GM23338 (cell line): ENCODE measurements at regions not wholly inside any gene's neighbourhood (a gene's known extent, or its start where the extent isn't known, plus 50 kb on each side); places are given as distances from the start of the nearest gene placed in this dataset.
A peak's percentile ranks its signal among the peaks of the same experiment; 100 is the strongest.

Source experiments
- ATAC-seq: fragments of 200-7000 bp; cut with Tn5 transposase; 3 replicates; pipeline ENCODE4 v1.9.1; 2020
- DNase-seq: peaks from one replicate; pipeline ENCODE4 v3.0.0-alpha.2; 2015; ENCODE audit warnings: low spot score
- H2AFZ ChIP-seq: fragments of 200-600 bp; sonication (generic); 2 replicates; pipeline ENCODE4 v1.8.0; 2016; ENCODE audit warnings: antibody characterized with exemption, mild to moderate bottlenecking, moderate library complexity
- H3F3A ChIP-seq: fragments of 200-600 bp; sonication (generic); replicated peaks from 2 replicates; pipeline ENCODE4 v1.8.0; 2017; ENCODE audit warnings: antibody characterized with exemption, mixed run types, low read depth
- H3K27ac ChIP-seq: fragments of 200-600 bp; sonication (generic); 2 replicates; pipeline ENCODE4 v1.6.1; 2016; ENCODE audit warnings: low read depth
- H3K27me3 ChIP-seq: fragments of 200-600 bp; sonication (generic); 2 replicates; pipeline ENCODE4 v1.8.0; 2016; ENCODE audit warnings: mild to moderate bottlenecking, mixed run types, moderate library complexity; ENCODE audit not compliant: insufficient read depth
- H3K36me3 ChIP-seq: fragments of 200-600 bp; sonication (generic); 2 replicates; pipeline ENCODE4 v1.8.0; 2016; ENCODE audit warnings: mild to moderate bottlenecking; ENCODE audit not compliant: insufficient read depth
- H3K4me1 ChIP-seq: fragments of 200-600 bp; sonication (generic); 2 replicates; pipeline ENCODE4 v1.8.0; 2016; ENCODE audit warnings: mild to moderate bottlenecking, moderate library complexity; ENCODE audit not compliant: insufficient read depth
- H3K4me2 ChIP-seq: fragments of 200-600 bp; sonication (generic); 2 replicates; pipeline ENCODE4 v1.7.1; 2017; ENCODE audit warnings: mixed run types
- H3K4me3 ChIP-seq: fragments of 200-600 bp; sonication (generic); 2 replicates; pipeline ENCODE4 v1.6.1; 2016; ENCODE audit warnings: mixed run types
- H3K79me2 ChIP-seq: fragments of 200-600 bp; sonication (generic); replicated peaks from 2 replicates; pipeline ENCODE4 v1.8.0; 2017; ENCODE audit warnings: mild to moderate bottlenecking; ENCODE audit not compliant: insufficient read depth
- H3K9me2 ChIP-seq: fragments of 200-600 bp; sonication (generic); 2 replicates; pipeline ENCODE4 v1.8.0; 2017; ENCODE audit not compliant: insufficient read depth
- H4K20me1 ChIP-seq: fragments of 200-600 bp; sonication (generic); replicated peaks from 2 replicates; pipeline ENCODE4 v1.8.0; 2017; ENCODE audit warnings: mild to moderate bottlenecking; ENCODE audit not compliant: insufficient read depth
- H3K27ac Mint-ChIP-seq: 2 replicates; pipeline ENCODE4 v1.8.0; 2020; ENCODE audit warnings: inconsistent platforms, mild to moderate bottlenecking, moderate library complexity, mixed read lengths
- H3K27me3 Mint-ChIP-seq: 3 replicates; pipeline ENCODE4 v1.8.0; 2022; ENCODE audit warnings: low read depth, mild to moderate bottlenecking, moderate library complexity, mixed read lengths, inconsistent platforms; ENCODE audit not compliant: insufficient read depth, poor library complexity
- H3K36me3 Mint-ChIP-seq: 3 replicates; pipeline ENCODE4 v1.8.0; 2021; ENCODE audit warnings: low read depth, mild to moderate bottlenecking, inconsistent platforms, moderate library complexity, mixed read lengths
- H3K4me1 Mint-ChIP-seq: 3 replicates; pipeline ENCODE4 v1.8.0; 2020; ENCODE audit warnings: mild to moderate bottlenecking, inconsistent platforms, mixed read lengths
- H3K4me3 Mint-ChIP-seq: 3 replicates; pipeline ENCODE4 v1.8.0; 2021; ENCODE audit warnings: moderate library complexity, mild to moderate bottlenecking, inconsistent platforms, mixed read lengths
- H3K9me3 Mint-ChIP-seq: 3 replicates; pipeline ENCODE4 v1.8.0; 2020; ENCODE audit warnings: moderate library complexity, mild to moderate bottlenecking, inconsistent platforms, mixed read lengths
- EZH2 ChIP-seq: fragments of 200-600 bp; sonication (generic); IDR thresholded peaks from one replicate; pipeline ENCODE4 v1.8.0; 2017; ENCODE audit warnings: antibody characterized with exemption, mild to moderate bottlenecking, low read depth; ENCODE audit not compliant: unreplicated experiment
- EZH2phosphoT487 ChIP-seq: fragments of 200-600 bp; sonication (generic); IDR thresholded peaks from one replicate; pipeline ENCODE4 v1.8.1; 2018; ENCODE audit warnings: antibody characterized with exemption; ENCODE audit not compliant: unreplicated experiment
- REST ChIP-seq: IDR thresholded peaks from one replicate; pipeline ENCODE4 v1.6.1; 2018; ENCODE audit warnings: antibody characterized with exemption; ENCODE audit not compliant: unreplicated experiment
- ZNF114 ChIP-seq: fragments of 250-450 bp; sonication (Bioruptor Pico); IDR thresholded peaks from 2 replicates; pipeline ENCODE4 v1.5.0; 2020; ENCODE audit warnings: mild to moderate bottlenecking, moderate library complexity
- ZNF462 ChIP-seq: fragments of 250-450 bp; sonication (Bioruptor Pico); IDR thresholded peaks from 2 replicates; pipeline ENCODE4 v1.5.0; 2020; ENCODE audit warnings: mild to moderate bottlenecking, moderate library complexity

GRCh38 chr7:14954035-14954434 is 51.5 kb upstream of the DGKB start:
- Histone ChIP-seq H3K4me2 (no peak overlapping the region), H3K27ac (no peak overlapping the region), H2AFZ (no peak overlapping the region), H3K27me3 (no peaks in the 10 kb centered on the region), H3K4me1 (peaks cover 17% of the 10 kb centered on the region; the same call in 1 of the 2 replicates), H3F3A (no peaks in the 10 kb centered on the region), H4K20me1 (no peaks in the 10 kb centered on the region), H3K9me2 (no peaks in the 10 kb centered on the region), H3K36me3 (no peaks in the 10 kb centered on the region), H3K4me3 (no peak overlapping the region), H3K79me2 (no peaks in the 10 kb centered on the region)
- Mint-ChIP-seq H3K4me1 (peaks cover 47% of the 10 kb centered on the region), H3K27ac (no peak overlapping the region), H3K4me3 (no peak overlapping the region), H3K27me3 (no peaks in the 10 kb centered on the region), H3K36me3 (no peaks in the 10 kb centered on the region), H3K9me3 (no peaks in the 10 kb centered on the region)
- ATAC-seq: peak; percentile 79
- DNase-seq: peak; percentile 63
- TF ChIP-seq ZNF462 (CRISPR knock-in tag) (peak; percentile 44; the same call in 1 of the 2 replicates), EZH2phosphoT487 (no peak), EZH2 (no peak), ZNF114 (CRISPR knock-in tag) (no peak), REST (peak; percentile 75)
